A673 (cell line): ENCODE measurements at regions not wholly inside any gene's neighbourhood (a gene's known extent, or its start where the extent isn't known, plus 50 kb on each side); places are given as distances from the start of the nearest gene placed in this dataset.

Experiments used
- BruUV-seq: library from RNA; stranded (reverse); fragments of 400-500 nt; replicated peaks from 2 replicates; lab custom pipeline; 2021; lab: Mats Ljungman, UMichigan
- CTCF ChIA-PET: fragments of 300-600 bp; sonication (Branson Sonifier 250); formaldehyde crosslinking; loops from one replicate; lab custom pipeline; 2022; ENCODE audit warnings: antibody characterized with exemption; lab: Charles Lee
- POLR2A ChIA-PET: fragments of 300-600 bp; sonication (Branson Sonifier 250); formaldehyde crosslinking; loops from one replicate; lab custom pipeline; 2022; ENCODE audit warnings: antibody characterized with exemption; ENCODE audit not compliant: low non-redundant PET; lab: Charles Lee
- DNase-seq: peaks from one replicate; pipeline ENCODE4 v3.0.0-alpha.2; 2015; ENCODE audit warnings: low spot score
- H3K27ac ChIP-seq: fragments of 200-600 bp; sonication (generic); 2 replicates; pipeline ENCODE4 v1.5.1; 2016; ENCODE audit warnings: mixed run types, low read depth, mild to moderate bottlenecking, mixed read lengths, antibody characterized with exemption, low read length; ENCODE audit not compliant: poor library complexity, severe bottlenecking
- H3K27me3 ChIP-seq: fragments of 200-600 bp; sonication (generic); replicated peaks from 2 replicates; pipeline ENCODE4 v1.6.1; 2017; ENCODE audit warnings: mixed run types, low read depth, mild to moderate bottlenecking, mixed read lengths, antibody characterized with exemption, low read length; ENCODE audit not compliant: insufficient read depth, poor library complexity
- H3K36me3 ChIP-seq: fragments of 200-600 bp; sonication (generic); 2 replicates; pipeline ENCODE4 v1.6.1; 2016; ENCODE audit warnings: mixed run types, mild to moderate bottlenecking, mixed read lengths, antibody characterized with exemption, low read length; ENCODE audit not compliant: insufficient read depth, poor library complexity, severe bottlenecking
- H3K4me1 ChIP-seq: fragments of 200-600 bp; sonication (generic); 2 replicates; pipeline ENCODE4 v1.6.1; 2017; ENCODE audit warnings: mixed run types, mild to moderate bottlenecking, mixed read lengths, antibody characterized with exemption, low read length; ENCODE audit not compliant: insufficient read depth, poor library complexity, severe bottlenecking
- H3K4me3 ChIP-seq: fragments of 200-600 bp; sonication (generic); 2 replicates; pipeline ENCODE4 v1.5.1; 2016; ENCODE audit warnings: low read depth, mixed run types, mild to moderate bottlenecking, mixed read lengths, low read length; ENCODE audit not compliant: poor library complexity, severe bottlenecking
- H3K9me3 ChIP-seq: fragments of 200-600 bp; sonication (generic); 2 replicates; pipeline ENCODE4 v1.6.1; 2016; ENCODE audit warnings: mixed run types, low read depth, mild to moderate bottlenecking, mixed read lengths, antibody characterized with exemption, low read length; ENCODE audit not compliant: poor library complexity, severe bottlenecking
- CTCF ChIP-seq: fragments of 300-800, 200-600 bp; sonication (generic); conservative IDR thresholded peaks from 2 replicates; pipeline ENCODE4 v1.5.1; 2017; ENCODE audit warnings: low read depth, mild to moderate bottlenecking, antibody characterized with exemption, low read length, moderate library complexity, mixed read lengths
- EZH2 ChIP-seq: fragments of 200-600 bp; sonication (generic); IDR thresholded peaks from 2 replicates; pipeline ENCODE4 v1.6.1; 2017; ENCODE audit warnings: borderline replicate concordance, low read depth, mild to moderate bottlenecking, mixed read lengths, antibody characterized with exemption, low read length; ENCODE audit not compliant: poor library complexity, severe bottlenecking
- intact Hi-C: fragments of 100-400 bp; cut with micrococcal nuclease; formaldehyde crosslinking; loops from one replicate; pipeline ENCODE4 v1.10.0; 2022; ENCODE audit not compliant: unreplicated experiment

DNA sequence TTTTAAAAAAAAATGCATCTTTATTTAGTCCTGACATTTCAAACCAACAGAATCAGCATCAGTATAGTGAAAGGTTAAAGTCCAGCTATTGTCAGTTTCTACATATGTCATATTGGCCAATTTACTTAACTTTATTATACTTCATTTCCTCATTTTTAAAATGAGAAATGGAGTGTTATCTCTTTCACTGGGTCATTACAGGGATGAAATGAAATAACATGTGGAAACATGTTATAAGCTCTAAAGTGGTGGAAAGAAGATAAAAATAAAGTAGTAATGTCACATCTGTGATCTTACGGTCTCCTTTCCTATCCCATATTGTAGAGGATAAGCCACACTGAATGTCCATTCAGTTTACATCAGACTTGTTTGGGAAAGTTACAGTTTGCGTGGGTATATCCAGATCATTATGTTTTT is 780.1 kb downstream of the TUSC7 start:
- Histone ChIP-seq H3K36me3 (no peaks in the 10 kb centered on the region), H3K27me3 (no peaks in the 10 kb centered on the region), H3K4me3 (no peak overlapping the region), H3K27ac (no peak overlapping the region), H3K9me3 (no peaks in the 10 kb centered on the region), H3K4me1 (no peaks in the 10 kb centered on the region)
- BruUV-seq: no TSS peak
- ChIA-PET CTCF (no interaction called here), POLR2A (no interaction called here)
- no peak for DNase-seq
- intact Hi-C loops: no loop called here
- TF ChIP-seq EZH2 (no peak), CTCF (no peak)

GRCh38 chr3:117490716-117491115 is 781.1 kb downstream of the TUSC7 start:
- DNase-seq: no peak
- Histone ChIP-seq H3K9me3 (no peaks in the 10 kb centered on the region), H3K27me3 (no peaks in the 10 kb centered on the region), H3K27ac (no peak overlapping the region), H3K4me3 (no peak overlapping the region), H3K4me1 (no peaks in the 10 kb centered on the region), H3K36me3 (no peaks in the 10 kb centered on the region)
- ChIA-PET CTCF (no interaction called here), POLR2A (no interaction called here)
- no TSS peak for BruUV-seq
- intact Hi-C loops: no loop called here
- TF ChIP-seq EZH2: no peak
- TF ChIP-seq CTCF: no peak

GRCh38 chr3:117495620-117496019 is 786.0 kb downstream of the TUSC7 start:
- Histone ChIP-seq H3K4me1 (no peaks in the 10 kb centered on the region), H3K4me3 (no peak overlapping the region), H3K9me3 (no peaks in the 10 kb centered on the region), H3K27me3 (no peaks in the 10 kb centered on the region), H3K27ac (no peak overlapping the region), H3K36me3 (no peaks in the 10 kb centered on the region)
- BruUV-seq: no TSS peak
- intact Hi-C loops: no loop called here
- DNase-seq: no peak
- ChIA-PET CTCF (no interaction called here), POLR2A (no interaction called here)
- no peak for TF ChIP-seq EZH2
- TF ChIP-seq CTCF: no peak
